Lower leg skin (tissue), 3 donors: ENCODE measurements at regions not wholly inside any gene's neighbourhood (a gene's known extent, or its start where the extent isn't known, plus 50 kb on each side); places are given as distances from the start of the nearest gene placed in this dataset.

Source experiments
- CTCF ChIP-seq, 3 donors: fragments of 450-650 bp; IDR thresholded peaks; one replicate each; pipeline ENCODE4 v1.5.1; 2016; ENCODE audit warnings: antibody characterized with exemption in 3 of 3, mild to moderate bottlenecking in 3 of 3, moderate library complexity in 2 of 3
- POLR2A ChIP-seq, 2 donors: fragments of 450-650 bp; IDR thresholded peaks; one replicate each; pipeline ENCODE4 v1.6.1; 2016 to 2017; ENCODE audit warnings: antibody characterized with exemption in 2 of 2, mild to moderate bottlenecking in 1 of 2, moderate library complexity in 1 of 2

GRCh38 chr11:28835317-28835716 lies 727.1 kb downstream of the METTL15 start:
- TF ChIP-seq CTCF (IDR thresholded peaks at IDR 0.05) (no peak), POLR2A (IDR thresholded peaks at IDR 0.05) (no peak)
